ENCODE measurements at regions not wholly inside any gene's neighbourhood (a gene's known extent, or its start where the extent isn't known, plus 50 kb on each side); places are given as distances from the start of the nearest gene placed in this dataset.
A peak's percentile ranks its signal among the peaks of the same experiment; 100 is the strongest.
"Not testable (repeated sequence)": the region's sequence is repeated elsewhere in the genome, so short reads cannot be mapped to it uniquely, and the experiment has no call there.

DNA sequence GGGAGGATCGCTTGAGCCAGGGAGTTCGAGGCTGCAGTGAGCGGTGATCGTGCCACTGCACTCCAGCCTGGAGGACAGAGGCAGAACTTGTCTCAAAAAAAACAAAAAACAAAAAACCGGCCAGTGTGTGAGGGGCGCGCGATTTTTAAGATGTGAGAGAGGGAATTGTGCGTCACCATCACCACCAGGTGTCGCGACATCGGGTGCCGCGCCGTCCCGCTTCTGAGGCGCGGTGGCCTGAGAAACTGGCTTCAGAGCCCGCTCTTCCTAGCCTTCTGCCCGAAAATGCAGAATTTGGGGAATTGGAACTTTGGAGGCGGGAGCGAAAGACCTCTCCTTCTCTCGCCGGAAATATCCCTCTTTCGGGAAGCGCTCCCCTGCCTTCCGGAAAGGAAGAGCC, 524.8 kb downstream of the KCNJ18 start:
- H3K27ac Mint-ChIP-seq (ENCODE audit: unreplicated experiment) = no peak overlapping the region
- TF ChIP-seq, protein P1, sequence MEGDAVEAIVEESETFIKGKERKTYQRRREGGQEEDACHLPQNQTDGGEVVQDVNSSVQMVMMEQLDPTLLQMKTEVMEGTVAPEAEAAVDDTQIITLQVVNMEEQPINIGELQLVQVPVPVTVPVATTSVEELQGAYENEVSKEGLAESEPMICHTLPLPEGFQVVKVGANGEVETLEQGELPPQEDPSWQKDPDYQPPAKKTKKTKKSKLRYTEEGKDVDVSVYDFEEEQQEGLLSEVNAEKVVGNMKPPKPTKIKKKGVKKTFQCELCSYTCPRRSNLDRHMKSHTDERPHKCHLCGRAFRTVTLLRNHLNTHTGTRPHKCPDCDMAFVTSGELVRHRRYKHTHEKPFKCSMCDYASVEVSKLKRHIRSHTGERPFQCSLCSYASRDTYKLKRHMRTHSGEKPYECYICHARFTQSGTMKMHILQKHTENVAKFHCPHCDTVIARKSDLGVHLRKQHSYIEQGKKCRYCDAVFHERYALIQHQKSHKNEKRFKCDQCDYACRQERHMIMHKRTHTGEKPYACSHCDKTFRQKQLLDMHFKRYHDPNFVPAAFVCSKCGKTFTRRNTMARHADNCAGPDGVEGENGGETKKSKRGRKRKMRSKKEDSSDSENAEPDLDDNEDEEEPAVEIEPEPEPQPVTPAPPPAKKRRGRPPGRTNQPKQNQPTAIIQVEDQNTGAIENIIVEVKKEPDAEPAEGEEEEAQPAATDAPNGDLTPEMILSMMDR (IDR thresholded peaks at IDR 0.05; ENCODE audit: unreplicated experiment) = peak; percentile 42
- peaks cover 4% of the 10 kb centered on the region for H3K9me3 Mint-ChIP-seq (ENCODE audit: unreplicated experiment)
- H3K36me3 Mint-ChIP-seq (ENCODE audit: low read depth, unreplicated experiment) = no peaks in the 10 kb centered on the region
- DNase-seq (ENCODE audit: low spot score) = peak; percentile 16
- no peaks in the 10 kb centered on the region for H3K4me1 Mint-ChIP-seq (ENCODE audit: unreplicated experiment)
- peaks cover 5% of the 10 kb centered on the region for H3K27me3 Mint-ChIP-seq (ENCODE audit: unreplicated experiment)
- H3K4me3 Mint-ChIP-seq (ENCODE audit: unreplicated experiment) = no peak overlapping the region

- no peak for DNase-seq (ENCODE audit: low spot score)
- H3K36me3 Mint-ChIP-seq (ENCODE audit: low read depth, unreplicated experiment) = no peaks in the 10 kb centered on the region
- H3K4me3 Mint-ChIP-seq (ENCODE audit: unreplicated experiment) = no peak overlapping the region
- no peaks in the 10 kb centered on the region for H3K4me1 Mint-ChIP-seq (ENCODE audit: unreplicated experiment)
- H3K27me3 Mint-ChIP-seq (ENCODE audit: unreplicated experiment) = peaks cover 5% of the 10 kb centered on the region
- H3K27ac Mint-ChIP-seq (ENCODE audit: unreplicated experiment) = no peak overlapping the region
- TF ChIP-seq, protein P1 (IDR thresholded peaks at IDR 0.05; ENCODE audit: unreplicated experiment) = no peak
- H3K9me3 Mint-ChIP-seq (ENCODE audit: unreplicated experiment) = peaks cover 4% of the 10 kb centered on the region
Observed at GRCh38 chr17:22221344-22221743, 529.0 kb downstream of the KCNJ18 start.

DNA sequence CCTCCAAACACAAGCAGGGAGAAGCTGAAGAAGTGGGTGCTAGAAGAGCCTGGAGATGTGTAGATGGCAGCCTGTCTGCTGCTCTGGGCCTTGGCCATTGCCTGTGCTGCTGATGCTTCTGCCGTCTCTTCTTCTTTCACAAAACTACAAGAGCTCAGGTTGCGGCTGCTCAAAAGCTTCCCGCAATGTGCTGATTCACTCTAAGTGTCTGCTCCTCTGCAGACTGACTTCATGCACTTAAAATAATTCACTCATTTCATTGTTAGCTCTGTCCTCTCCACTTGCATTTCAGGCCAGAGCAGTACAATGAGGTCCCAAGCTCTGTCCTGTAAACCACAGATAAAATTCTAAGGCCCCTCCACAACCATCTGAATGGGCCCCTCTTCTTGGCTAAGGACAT, 534.2 kb downstream of the KCNJ18 start:
- not testable (repeated sequence) for H3K36me3 Mint-ChIP-seq (ENCODE audit: low read depth, unreplicated experiment); H3K27ac Mint-ChIP-seq (ENCODE audit: unreplicated experiment); H3K4me3 Mint-ChIP-seq (ENCODE audit: unreplicated experiment); DNase-seq (ENCODE audit: low spot score); H3K9me3 Mint-ChIP-seq (ENCODE audit: unreplicated experiment); H3K27me3 Mint-ChIP-seq (ENCODE audit: unreplicated experiment); H3K4me1 Mint-ChIP-seq (ENCODE audit: unreplicated experiment)

GRCh38 chr17:22226932-22227331, 534.6 kb downstream of the KCNJ18 start:
- DNase-seq (ENCODE audit: low spot score); H3K9me3 Mint-ChIP-seq (ENCODE audit: unreplicated experiment); H3K36me3 Mint-ChIP-seq (ENCODE audit: low read depth, unreplicated experiment); H3K27ac Mint-ChIP-seq (ENCODE audit: unreplicated experiment); H3K27me3 Mint-ChIP-seq (ENCODE audit: unreplicated experiment); H3K4me3 Mint-ChIP-seq (ENCODE audit: unreplicated experiment); H3K4me1 Mint-ChIP-seq (ENCODE audit: unreplicated experiment): not testable (repeated sequence)

GRCh38 chr17:22227699-22228553, 535.6 kb downstream of the KCNJ18 start:
- H3K4me3 Mint-ChIP-seq (ENCODE audit: unreplicated experiment); H3K4me1 Mint-ChIP-seq (ENCODE audit: unreplicated experiment); H3K27me3 Mint-ChIP-seq (ENCODE audit: unreplicated experiment); H3K36me3 Mint-ChIP-seq (ENCODE audit: low read depth, unreplicated experiment); H3K9me3 Mint-ChIP-seq (ENCODE audit: unreplicated experiment): not testable (repeated sequence)
- peak; percentile 16 for DNase-seq (ENCODE audit: low spot score)
- H3K27ac Mint-ChIP-seq (ENCODE audit: unreplicated experiment) = peak overlapping the region; percentile 7

GRCh38 chr17:22229821-22230220, 537.5 kb downstream of the KCNJ18 start:
- H3K36me3 Mint-ChIP-seq (ENCODE audit: low read depth, unreplicated experiment); H3K9me3 Mint-ChIP-seq (ENCODE audit: unreplicated experiment); H3K4me1 Mint-ChIP-seq (ENCODE audit: unreplicated experiment); H3K27ac Mint-ChIP-seq (ENCODE audit: unreplicated experiment); H3K27me3 Mint-ChIP-seq (ENCODE audit: unreplicated experiment); DNase-seq (ENCODE audit: low spot score); H3K4me3 Mint-ChIP-seq (ENCODE audit: unreplicated experiment): not testable (repeated sequence)

- Mint-ChIP-seq H3K9me3 (ENCODE audit: unreplicated experiment) (peaks cover 5% of the 10 kb centered on the region), H3K4me3 (ENCODE audit: unreplicated experiment) (no peak overlapping the region), H3K27me3 (ENCODE audit: unreplicated experiment) (no peaks in the 10 kb centered on the region), H3K27ac (ENCODE audit: unreplicated experiment) (no peak overlapping the region), H3K4me1 (ENCODE audit: unreplicated experiment) (no peaks in the 10 kb centered on the region), H3K36me3 (ENCODE audit: low read depth, unreplicated experiment) (no peaks in the 10 kb centered on the region)
- no peak for DNase-seq (ENCODE audit: low spot score)
- TF ChIP-seq, protein P1 (IDR thresholded peaks at IDR 0.05; ENCODE audit: unreplicated experiment) = no peak
Observed at GRCh38 chr17:22233382-22233781, 541.1 kb downstream of the KCNJ18 start.
